HepG2 (cell line): ENCODE measurements at regions not wholly inside any gene's neighbourhood (a gene's known extent, or its start where the extent isn't known, plus 50 kb on each side); places are given as distances from the start of the nearest gene placed in this dataset.

Experiments
- ATAC-seq: fragments of 200-7000 bp; cut with Tn5 transposase; 3 replicates; pipeline ENCODE4 v1.9.1; 2020; ENCODE audit warnings: mild to moderate bottlenecking, moderate library complexity
- BruUV-seq: library from RNA; stranded (reverse); fragments of 400-500 nt; replicated peaks from 2 replicates; lab custom pipeline; 2021; lab: Mats Ljungman, UMichigan
- CTCF ChIA-PET: fragments of 300-600 bp; formaldehyde crosslinking; extraction: SDS; loops from one replicate; lab custom pipeline; 2021; ENCODE audit warnings: low total read pairs, inconsistent platforms, low intra/inter-chr PET ratio; lab: Yijun Ruan, JAX
- POLR2A ChIA-PET: fragments of 350-600 bp; sonication (Branson Sonifier 250); formaldehyde crosslinking; loops from one replicate; lab custom pipeline; 2020; ENCODE audit warnings: antibody characterized with exemption, inconsistent platforms; lab: Yijun Ruan, JAX
- DNase-seq: peaks from one replicate; pipeline ENCODE4 v3.0.0-alpha.2; 2015; ENCODE audit warnings: low spot score
- FAIRE-seq: peaks from 3 replicates; lab custom pipeline; 2011; peaks lifted over from hg19 to GRCh38; lab: Jason Lieb, UNC
- H2AFZ ChIP-seq: one replicate; pipeline ENCODE4 v1.6.1; 2011; ENCODE audit warnings: low read length, inconsistent platforms
- H3K27ac ChIP-seq: fragments of 300-600 bp; 3 replicates; pipeline ENCODE4 v1.8.0; 2011; ENCODE audit warnings: mixed run types, mild to moderate bottlenecking, mixed read lengths, low read length, inconsistent platforms; ENCODE audit not compliant: insufficient read depth; ENCODE audit errors: extremely low read length
- H3K27me3 ChIP-seq, 2 experiments: fragments of 200-600 bp in 1 of 2; 2 replicates in 1 of 2; 3 replicates in 1 of 2; pipeline versions ENCODE4 v1.6.0 to v1.8.0; 2011; ENCODE audit warnings: low read length in 2 of 2, mild to moderate bottlenecking in 2 of 2, moderate library complexity in 2 of 2, inconsistent platforms in 1 of 2; ENCODE audit not compliant: insufficient read depth in 2 of 2, control insufficient read depth in 1 of 2
- H3K36me3 ChIP-seq, 2 experiments: fragments of 200-600 bp in 1 of 2; replicated peaks in 1 of 2; 2 replicates in 1 of 2; 3 replicates in 1 of 2; pipeline versions ENCODE4 v1.5.1 to v1.8.0; 2011; ENCODE audit warnings: low read length in 2 of 2, inconsistent platforms in 1 of 2; ENCODE audit not compliant: insufficient read depth in 2 of 2, control insufficient read depth in 1 of 2
- H3K4me1 ChIP-seq: 2 replicates; pipeline ENCODE4 v1.5.1; 2012; ENCODE audit warnings: low read length, inconsistent platforms; ENCODE audit not compliant: insufficient read depth
- H3K4me2 ChIP-seq: 2 replicates; pipeline ENCODE4 v1.6.0; 2011; ENCODE audit warnings: low read depth, low read length, inconsistent platforms
- H3K4me3 ChIP-seq, 3 experiments: fragments of 200-600 bp in 1 of 3; sonication (generic), shearing (Covaris generic) in 1 of 3; replicated peaks in 1 of 3; 2 replicates each; pipeline ENCODE4 v1.5.1; 2011 to 2016; ENCODE audit warnings: low read length in 3 of 3, inconsistent platforms in 2 of 3, low read depth in 2 of 3, mild to moderate bottlenecking in 2 of 3, control low read depth in 1 of 3, mixed read lengths in 1 of 3; ENCODE audit not compliant: insufficient read depth in 1 of 3
- H3K79me2 ChIP-seq: one replicate; pipeline ENCODE4 v1.6.1; 2011; ENCODE audit warnings: low read length, inconsistent platforms; ENCODE audit not compliant: insufficient read depth
- H3K9ac ChIP-seq: 2 replicates; pipeline ENCODE4 v1.6.0; 2011; ENCODE audit warnings: mild to moderate bottlenecking, low read depth, low read length, inconsistent platforms; ENCODE audit not compliant: insufficient read depth
- H3K9me3 ChIP-seq: 2 replicates; pipeline ENCODE4 v1.5.1; 2012; ENCODE audit warnings: mild to moderate bottlenecking, low read length
- H4K20me1 ChIP-seq: 2 replicates; pipeline ENCODE4 v1.6.0; 2011; ENCODE audit warnings: inconsistent platforms, mild to moderate bottlenecking, low read length, moderate library complexity; ENCODE audit not compliant: insufficient read depth
- HCFC1 ChIP-seq: fragments of 150-350 bp; IDR thresholded peaks from 2 replicates; pipeline ENCODE4 v1.6.1; 2014; ENCODE audit warnings: low read depth, low read length
- HDAC6 ChIP-seq: fragments of 200-600 bp; sonication (generic); IDR thresholded peaks from 2 replicates; pipeline ENCODE4 v1.7.0; 2017; ENCODE audit warnings: mild to moderate bottlenecking, antibody characterized with exemption, low read length, low read depth
- MAZ ChIP-seq, 2 experiments: sonication (generic) in 1 of 2; formaldehyde crosslinking in 1 of 2; IDR thresholded peaks; 2 replicates each; pipeline versions ENCODE4 v1.5.0 to v1.6.1; 2012 to 2020; ENCODE audit warnings: low read depth in 2 of 2, mild to moderate bottlenecking in 2 of 2, borderline replicate concordance in 1 of 2, improper control_type of control experiment in 1 of 2, low read length in 1 of 2, missing genetic modification reagents in 1 of 2, moderate library complexity in 1 of 2
- NFAT5 ChIP-seq: sonication (generic); formaldehyde crosslinking; IDR thresholded peaks from 2 replicates; pipeline ENCODE4 v1.4.0; 2020; ENCODE audit warnings: missing genetic modification reagents
- PRDM10 ChIP-seq: sonication (generic); formaldehyde crosslinking; IDR thresholded peaks from 2 replicates; pipeline ENCODE4 v1.4.0; 2020; ENCODE audit warnings: low read depth, missing genetic modification reagents
- SPEN ChIP-seq: sonication (generic); formaldehyde crosslinking; IDR thresholded peaks from 2 replicates; pipeline ENCODE4 v1.5.1; 2020; ENCODE audit warnings: low read depth, mild to moderate bottlenecking, missing genetic modification reagents
- THYN1 ChIP-seq: sonication (generic); formaldehyde crosslinking; IDR thresholded peaks from 2 replicates; pipeline ENCODE4 v1.8.1; 2023; ENCODE audit warnings: low read depth, mild to moderate bottlenecking, moderate library complexity, missing genetic modification reagents, borderline replicate concordance
- U2AF1 ChIP-seq: fragments of 200-400 bp; formaldehyde crosslinking; optimal IDR thresholded peaks from 2 replicates; pipeline ENCODE3; 2017; ENCODE audit warnings: mild to moderate bottlenecking, low read depth, low read length
- ZC3H13 ChIP-seq: sonication (generic); formaldehyde crosslinking; IDR thresholded peaks from 2 replicates; pipeline ENCODE4 v1.8.1; 2023; ENCODE audit warnings: mild to moderate bottlenecking, missing genetic modification reagents, moderate library complexity
- ZNF589 ChIP-seq: sonication (generic); formaldehyde crosslinking; conservative IDR thresholded peaks from 2 replicates; pipeline ENCODE4 v1.8.0; 2022; ENCODE audit warnings: mild to moderate bottlenecking, moderate library complexity, missing genetic modification reagents
- ZNF772 ChIP-seq: sonication (generic); formaldehyde crosslinking; IDR thresholded peaks from 2 replicates; pipeline ENCODE4 v1.5.0; 2020; ENCODE audit warnings: mild to moderate bottlenecking, missing genetic modification reagents
- WGBS: methylation state at CpG from one replicate; pipeline ENCODE4 v1.1.6; 2017; ENCODE audit warnings: low lambda C conversion rate; 5-methylcytosine and 5-hydroxymethylcytosine counted together
- in situ Hi-C: cut with HindIII; loops from 2 replicates; pipeline ENCODE4 v1.10.0; 2017; ENCODE audit warnings: low pct_unique_long_range_greater_than_20kb; ENCODE audit not compliant: extremely low pct_ligation_motif_present
- intact Hi-C: fragments of 100-400 bp; cut with micrococcal nuclease; formaldehyde crosslinking; loops from one replicate; pipeline ENCODE4 v1.10.0; 2022; ENCODE audit not compliant: unreplicated experiment
- TF ChIP-seq, protein P1 (sequence below): sonication (generic); formaldehyde crosslinking; IDR thresholded peaks from 2 replicates; pipeline ENCODE4 v1.8.1; 2023; ENCODE audit warnings: mild to moderate bottlenecking, inconsistent platforms, moderate library complexity, missing genetic modification reagents, borderline replicate concordance

DNA sequence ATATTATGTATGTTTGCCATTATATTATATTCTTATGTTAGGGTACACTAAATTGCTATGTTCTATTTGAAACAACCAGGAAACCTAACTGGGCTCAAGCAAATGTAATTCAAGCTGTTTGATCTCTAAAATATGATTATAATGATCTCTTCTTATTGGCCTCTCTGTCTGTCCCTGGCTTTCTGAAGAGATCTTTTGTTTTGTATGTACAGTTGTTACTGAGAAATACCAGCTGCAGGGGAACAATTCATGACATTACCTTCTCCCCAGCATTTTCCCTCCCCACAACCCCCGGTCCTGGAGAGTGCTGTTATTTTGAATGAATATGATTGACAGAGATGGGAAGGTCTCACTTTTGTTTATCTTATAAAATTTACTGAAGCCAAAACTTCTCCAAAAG is 54.8 kb upstream of the CD28 start (continued):
- TF ChIP-seq, protein P1, sequence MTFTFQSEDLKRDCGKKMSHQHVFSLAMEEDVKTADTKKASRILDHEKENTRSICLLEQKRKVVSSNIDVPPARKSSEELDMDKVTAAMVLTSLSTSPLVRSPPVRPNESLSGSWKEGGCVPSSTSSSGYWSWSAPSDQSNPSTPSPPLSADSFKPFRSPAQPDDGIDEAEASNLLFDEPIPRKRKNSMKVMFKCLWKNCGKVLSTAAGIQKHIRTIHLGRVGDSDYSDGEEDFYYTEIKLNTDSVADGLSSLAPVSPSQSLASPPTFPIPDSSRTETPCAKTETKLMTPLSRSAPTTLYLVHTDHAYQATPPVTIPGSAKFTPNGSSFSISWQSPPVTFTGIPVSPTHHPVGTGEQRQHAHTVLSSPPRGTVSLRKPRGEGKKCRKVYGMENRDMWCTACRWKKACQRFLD (CRISPR knock-in tag): no peak
- no peak for TF ChIP-seq ZNF589 (CRISPR knock-in tag)
- TF ChIP-seq SPEN: no peak
- TF ChIP-seq ZC3H13 (CRISPR knock-in tag): peak; percentile 9; the same call in 1 of the 2 replicates
- 0 out of 2 replicates have a peak, but pooled peaks have one; percentile 66 for TF ChIP-seq THYN1 (CRISPR knock-in tag)

- no peak overlapping the region for H2AFZ ChIP-seq
- POLR2A ChIA-PET: no interaction called here
- no peak overlapping the region for H3K9ac ChIP-seq
- H3K27me3 ChIP-seq: no peaks in the 10 kb centered on the region
- H3K4me2 ChIP-seq: no peak overlapping the region
- in situ Hi-C loops: loop anchor here (10.0 to 25.0 kb wide), 3 partner anchors 160 to 418 kb away; partner anchors contain the start of gene CYP20A1
- FAIRE-seq: no peak
- no peaks in the 10 kb centered on the region for H3K36me3 ChIP-seq
- 95% methylated on average over 3 of the region's 3 CpGs for WGBS
- DNase-seq: no peak
- H3K9me3 ChIP-seq: no peaks in the 10 kb centered on the region
- H4K20me1 ChIP-seq: no peaks in the 10 kb centered on the region
- CTCF ChIA-PET: no interaction called here
- no peak for ATAC-seq
- no peak overlapping the region for H3K4me3 ChIP-seq
- H3K27ac ChIP-seq: no peak overlapping the region
- H3K79me2 ChIP-seq: no peaks in the 10 kb centered on the region
- BruUV-seq: no TSS peak
- intact Hi-C loops: no loop called here
- peaks cover 55% of the 10 kb centered on the region for H3K4me1 ChIP-seq
- TF ChIP-seq HDAC6: no peak
- TF ChIP-seq ZNF772 (CRISPR knock-in tag): no peak
- no peak for TF ChIP-seq NFAT5 (CRISPR knock-in tag)
- no peak for TF ChIP-seq HCFC1
- TF ChIP-seq U2AF1: no peak
- TF ChIP-seq MAZ (IDR thresholded peaks at IDR 0.05; ENCODE audit: borderline replicate concordance, low read depth, low read length): no peak
- no peak for TF ChIP-seq MAZ (CRISPR knock-in tag; IDR thresholded peaks at IDR 0.05; ENCODE audit: low read depth)
- TF ChIP-seq PRDM10 (CRISPR knock-in tag): no peak
Observed at GRCh38 chr2:203654826-203655225, 51.6 kb upstream of the CD28 start.
